GM23338 (cell line): ENCODE measurements at regions not wholly inside any gene's neighbourhood (a gene's known extent, or its start where the extent isn't known, plus 50 kb on each side); places are given as distances from the start of the nearest gene placed in this dataset.
"Not testable (repeated sequence)": the region's sequence is repeated elsewhere in the genome, so short reads cannot be mapped to it uniquely, and the experiment has no call there.

Source experiments
- ATAC-seq: fragments of 200-7000 bp; cut with Tn5 transposase; 3 replicates; pipeline ENCODE4 v1.9.1; 2020
- DNase-seq: peaks from one replicate; pipeline ENCODE4 v3.0.0-alpha.2; 2015; ENCODE audit warnings: low spot score
- H2AFZ ChIP-seq: fragments of 200-600 bp; sonication (generic); 2 replicates; pipeline ENCODE4 v1.8.0; 2016; ENCODE audit warnings: antibody characterized with exemption, mild to moderate bottlenecking, moderate library complexity
- H3F3A ChIP-seq: fragments of 200-600 bp; sonication (generic); replicated peaks from 2 replicates; pipeline ENCODE4 v1.8.0; 2017; ENCODE audit warnings: antibody characterized with exemption, mixed run types, low read depth
- H3K27ac ChIP-seq: fragments of 200-600 bp; sonication (generic); 2 replicates; pipeline ENCODE4 v1.6.1; 2016; ENCODE audit warnings: low read depth
- H3K27me3 ChIP-seq: fragments of 200-600 bp; sonication (generic); 2 replicates; pipeline ENCODE4 v1.8.0; 2016; ENCODE audit warnings: mild to moderate bottlenecking, mixed run types, moderate library complexity; ENCODE audit not compliant: insufficient read depth
- H3K36me3 ChIP-seq: fragments of 200-600 bp; sonication (generic); 2 replicates; pipeline ENCODE4 v1.8.0; 2016; ENCODE audit warnings: mild to moderate bottlenecking; ENCODE audit not compliant: insufficient read depth
- H3K4me1 ChIP-seq: fragments of 200-600 bp; sonication (generic); 2 replicates; pipeline ENCODE4 v1.8.0; 2016; ENCODE audit warnings: mild to moderate bottlenecking, moderate library complexity; ENCODE audit not compliant: insufficient read depth
- H3K4me2 ChIP-seq: fragments of 200-600 bp; sonication (generic); 2 replicates; pipeline ENCODE4 v1.7.1; 2017; ENCODE audit warnings: mixed run types
- H3K4me3 ChIP-seq: fragments of 200-600 bp; sonication (generic); 2 replicates; pipeline ENCODE4 v1.6.1; 2016; ENCODE audit warnings: mixed run types
- H3K79me2 ChIP-seq: fragments of 200-600 bp; sonication (generic); replicated peaks from 2 replicates; pipeline ENCODE4 v1.8.0; 2017; ENCODE audit warnings: mild to moderate bottlenecking; ENCODE audit not compliant: insufficient read depth
- H3K9me2 ChIP-seq: fragments of 200-600 bp; sonication (generic); 2 replicates; pipeline ENCODE4 v1.8.0; 2017; ENCODE audit not compliant: insufficient read depth
- H4K20me1 ChIP-seq: fragments of 200-600 bp; sonication (generic); replicated peaks from 2 replicates; pipeline ENCODE4 v1.8.0; 2017; ENCODE audit warnings: mild to moderate bottlenecking; ENCODE audit not compliant: insufficient read depth
- H3K27ac Mint-ChIP-seq: 2 replicates; pipeline ENCODE4 v1.8.0; 2020; ENCODE audit warnings: inconsistent platforms, mild to moderate bottlenecking, moderate library complexity, mixed read lengths
- H3K27me3 Mint-ChIP-seq: 3 replicates; pipeline ENCODE4 v1.8.0; 2022; ENCODE audit warnings: low read depth, mild to moderate bottlenecking, moderate library complexity, mixed read lengths, inconsistent platforms; ENCODE audit not compliant: insufficient read depth, poor library complexity
- H3K36me3 Mint-ChIP-seq: 3 replicates; pipeline ENCODE4 v1.8.0; 2021; ENCODE audit warnings: low read depth, mild to moderate bottlenecking, inconsistent platforms, moderate library complexity, mixed read lengths
- H3K4me1 Mint-ChIP-seq: 3 replicates; pipeline ENCODE4 v1.8.0; 2020; ENCODE audit warnings: mild to moderate bottlenecking, inconsistent platforms, mixed read lengths
- H3K4me3 Mint-ChIP-seq: 3 replicates; pipeline ENCODE4 v1.8.0; 2021; ENCODE audit warnings: moderate library complexity, mild to moderate bottlenecking, inconsistent platforms, mixed read lengths
- H3K9me3 Mint-ChIP-seq: 3 replicates; pipeline ENCODE4 v1.8.0; 2020; ENCODE audit warnings: moderate library complexity, mild to moderate bottlenecking, inconsistent platforms, mixed read lengths
- CREB1 ChIP-seq: fragments of 250-450 bp; sonication (Bioruptor Pico); IDR thresholded peaks from 2 replicates; pipeline ENCODE4 v1.5.0; 2020; ENCODE audit warnings: low read depth, mild to moderate bottlenecking, moderate library complexity
- EZH2 ChIP-seq: fragments of 200-600 bp; sonication (generic); IDR thresholded peaks from one replicate; pipeline ENCODE4 v1.8.0; 2017; ENCODE audit warnings: antibody characterized with exemption, mild to moderate bottlenecking, low read depth; ENCODE audit not compliant: unreplicated experiment
- JUNB ChIP-seq: IDR thresholded peaks from one replicate; pipeline ENCODE4 v1.6.1; 2016; ENCODE audit warnings: antibody characterized with exemption; ENCODE audit not compliant: unreplicated experiment
- NANOG ChIP-seq: IDR thresholded peaks from 2 replicates; pipeline ENCODE4 v1.6.1; 2016; ENCODE audit warnings: antibody characterized with exemption, borderline replicate concordance
- POLR2AphosphoS5 ChIP-seq: IDR thresholded peaks from 2 replicates; pipeline ENCODE4 v1.6.1; 2016; ENCODE audit warnings: antibody characterized with exemption, low read depth
- STAT1 ChIP-seq: IDR thresholded peaks from one replicate; pipeline ENCODE4 v1.6.1; 2016; ENCODE audit warnings: antibody characterized with exemption; ENCODE audit not compliant: unreplicated experiment
- ZNF114 ChIP-seq: fragments of 250-450 bp; sonication (Bioruptor Pico); IDR thresholded peaks from 2 replicates; pipeline ENCODE4 v1.5.0; 2020; ENCODE audit warnings: mild to moderate bottlenecking, moderate library complexity
- ZNF331 ChIP-seq: fragments of 250-450 bp; sonication (Bioruptor Pico); IDR thresholded peaks from 2 replicates; pipeline ENCODE4 v1.5.0; 2020; ENCODE audit warnings: low read depth, mild to moderate bottlenecking, moderate library complexity
- TF ChIP-seq, protein P1 (sequence below): IDR thresholded peaks from one replicate; pipeline ENCODE4 v1.6.1; 2018; ENCODE audit warnings: antibody characterized with exemption; ENCODE audit not compliant: unreplicated experiment
- TF ChIP-seq, protein P2 (sequence below), 2 experiments: fragments of 200-600 bp in 1 of 2; sonication (generic) in 1 of 2; conservative IDR thresholded peaks; 2 replicates each; pipeline versions ENCODE4 v1.5.1 to v1.6.1; 2016 to 2017; ENCODE audit warnings: antibody characterized with exemption in 2 of 2, low read depth in 2 of 2, mild to moderate bottlenecking in 2 of 2, moderate library complexity in 1 of 2

DNA sequence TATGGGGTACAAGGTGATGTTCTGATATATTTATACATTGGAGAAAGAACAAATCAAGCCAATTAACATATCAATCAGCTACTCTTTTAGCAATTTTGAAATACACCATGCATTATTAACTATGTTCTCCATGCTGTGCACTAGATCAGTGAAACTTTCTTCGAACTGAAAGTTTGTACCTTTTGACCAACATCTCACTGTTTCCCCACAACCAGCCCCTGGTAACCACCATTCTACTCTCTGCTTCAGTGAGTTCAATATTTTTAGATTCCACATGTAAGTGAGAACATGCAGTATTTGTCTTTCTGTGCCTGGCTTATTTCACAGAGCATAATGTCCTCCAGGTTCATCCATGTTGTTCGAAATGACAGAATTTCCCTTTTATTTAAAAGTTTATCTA is 246.1 kb upstream of the VCX start:
- Histone ChIP-seq H3K4me3 (no peak overlapping the region), H4K20me1 (no peaks in the 10 kb centered on the region), H3K4me1 (no peaks in the 10 kb centered on the region), H3K36me3 (no peaks in the 10 kb centered on the region), H3K79me2 (no peaks in the 10 kb centered on the region; the same call in 1 of the 2 replicates), H3K9me2 (no peaks in the 10 kb centered on the region), H3K27me3 (no peaks in the 10 kb centered on the region), H2AFZ (no peak overlapping the region), H3K27ac (no peak overlapping the region), H3K4me2 (no peak overlapping the region), H3F3A (no peaks in the 10 kb centered on the region)
- Mint-ChIP-seq H3K4me3 (no peak overlapping the region), H3K9me3 (peaks cover 10% of the 10 kb centered on the region; the same call in 2 of the 3 replicates), H3K27me3 (peaks cover 5% of the 10 kb centered on the region), H3K36me3 (peaks cover 7% of the 10 kb centered on the region; the same call in 2 of the 3 replicates), H3K4me1 (peaks cover 4% of the 10 kb centered on the region; the same call in 1 of the 3 replicates), H3K27ac (no peak overlapping the region)
- no peak for DNase-seq
- TF ChIP-seq, protein P1, sequence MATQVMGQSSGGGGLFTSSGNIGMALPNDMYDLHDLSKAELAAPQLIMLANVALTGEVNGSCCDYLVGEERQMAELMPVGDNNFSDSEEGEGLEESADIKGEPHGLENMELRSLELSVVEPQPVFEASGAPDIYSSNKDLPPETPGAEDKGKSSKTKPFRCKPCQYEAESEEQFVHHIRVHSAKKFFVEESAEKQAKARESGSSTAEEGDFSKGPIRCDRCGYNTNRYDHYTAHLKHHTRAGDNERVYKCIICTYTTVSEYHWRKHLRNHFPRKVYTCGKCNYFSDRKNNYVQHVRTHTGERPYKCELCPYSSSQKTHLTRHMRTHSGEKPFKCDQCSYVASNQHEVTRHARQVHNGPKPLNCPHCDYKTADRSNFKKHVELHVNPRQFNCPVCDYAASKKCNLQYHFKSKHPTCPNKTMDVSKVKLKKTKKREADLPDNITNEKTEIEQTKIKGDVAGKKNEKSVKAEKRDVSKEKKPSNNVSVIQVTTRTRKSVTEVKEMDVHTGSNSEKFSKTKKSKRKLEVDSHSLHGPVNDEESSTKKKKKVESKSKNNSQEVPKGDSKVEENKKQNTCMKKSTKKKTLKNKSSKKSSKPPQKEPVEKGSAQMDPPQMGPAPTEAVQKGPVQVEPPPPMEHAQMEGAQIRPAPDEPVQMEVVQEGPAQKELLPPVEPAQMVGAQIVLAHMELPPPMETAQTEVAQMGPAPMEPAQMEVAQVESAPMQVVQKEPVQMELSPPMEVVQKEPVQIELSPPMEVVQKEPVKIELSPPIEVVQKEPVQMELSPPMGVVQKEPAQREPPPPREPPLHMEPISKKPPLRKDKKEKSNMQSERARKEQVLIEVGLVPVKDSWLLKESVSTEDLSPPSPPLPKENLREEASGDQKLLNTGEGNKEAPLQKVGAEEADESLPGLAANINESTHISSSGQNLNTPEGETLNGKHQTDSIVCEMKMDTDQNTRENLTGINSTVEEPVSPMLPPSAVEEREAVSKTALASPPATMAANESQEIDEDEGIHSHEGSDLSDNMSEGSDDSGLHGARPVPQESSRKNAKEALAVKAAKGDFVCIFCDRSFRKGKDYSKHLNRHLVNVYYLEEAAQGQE = no peak
- TF ChIP-seq NANOG = no peak
- TF ChIP-seq, protein P2, sequence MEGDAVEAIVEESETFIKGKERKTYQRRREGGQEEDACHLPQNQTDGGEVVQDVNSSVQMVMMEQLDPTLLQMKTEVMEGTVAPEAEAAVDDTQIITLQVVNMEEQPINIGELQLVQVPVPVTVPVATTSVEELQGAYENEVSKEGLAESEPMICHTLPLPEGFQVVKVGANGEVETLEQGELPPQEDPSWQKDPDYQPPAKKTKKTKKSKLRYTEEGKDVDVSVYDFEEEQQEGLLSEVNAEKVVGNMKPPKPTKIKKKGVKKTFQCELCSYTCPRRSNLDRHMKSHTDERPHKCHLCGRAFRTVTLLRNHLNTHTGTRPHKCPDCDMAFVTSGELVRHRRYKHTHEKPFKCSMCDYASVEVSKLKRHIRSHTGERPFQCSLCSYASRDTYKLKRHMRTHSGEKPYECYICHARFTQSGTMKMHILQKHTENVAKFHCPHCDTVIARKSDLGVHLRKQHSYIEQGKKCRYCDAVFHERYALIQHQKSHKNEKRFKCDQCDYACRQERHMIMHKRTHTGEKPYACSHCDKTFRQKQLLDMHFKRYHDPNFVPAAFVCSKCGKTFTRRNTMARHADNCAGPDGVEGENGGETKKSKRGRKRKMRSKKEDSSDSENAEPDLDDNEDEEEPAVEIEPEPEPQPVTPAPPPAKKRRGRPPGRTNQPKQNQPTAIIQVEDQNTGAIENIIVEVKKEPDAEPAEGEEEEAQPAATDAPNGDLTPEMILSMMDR (conservative IDR thresholded peaks at IDR 0.05; ENCODE audit: low read depth in 2 of 2) = no peak
- no peak for TF ChIP-seq STAT1
- no peak for TF ChIP-seq ZNF114 (CRISPR knock-in tag)
- no peak for TF ChIP-seq EZH2
- no peak for TF ChIP-seq JUNB
- TF ChIP-seq POLR2AphosphoS5 = no peak
- no peak for TF ChIP-seq CREB1 (CRISPR knock-in tag)
- TF ChIP-seq ZNF331 (CRISPR knock-in tag) = no peak
- ATAC-seq = no peak

DNA sequence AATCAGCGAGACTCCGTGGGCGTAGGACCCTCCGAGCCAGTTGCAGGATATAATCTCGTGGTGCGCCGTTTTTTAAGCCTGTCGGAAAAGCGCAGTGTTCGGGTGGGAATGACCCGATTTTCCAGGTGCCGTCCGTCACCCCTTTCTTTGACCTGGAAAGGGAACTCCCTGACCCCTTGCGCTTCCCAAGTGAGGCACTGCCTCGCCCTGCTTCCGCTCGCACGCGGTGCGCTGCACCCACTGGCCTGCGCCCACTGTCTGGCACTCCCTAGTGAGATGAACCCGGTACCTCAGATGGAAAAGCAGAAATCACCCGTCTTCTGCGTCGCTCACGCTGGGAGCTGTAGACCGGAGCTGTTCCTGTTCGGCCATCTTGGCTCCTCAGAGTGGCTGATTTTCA is 249.6 kb upstream of the VCX start:
- not testable (repeated sequence) for H3K4me1 Mint-ChIP-seq, H3K27ac Mint-ChIP-seq, H3K9me3 Mint-ChIP-seq, H3K27me3 ChIP-seq, H3F3A ChIP-seq, H3K79me2 ChIP-seq, H3K27ac ChIP-seq, H3K36me3 Mint-ChIP-seq, ATAC-seq, H2AFZ ChIP-seq, DNase-seq, H3K9me2 ChIP-seq, H4K20me1 ChIP-seq, H3K36me3 ChIP-seq, H3K27me3 Mint-ChIP-seq, H3K4me1 ChIP-seq
- Histone ChIP-seq H3K4me2 (peak overlapping the region; percentile 45; the same call in 1 of the 2 replicates), H3K4me3 (peak overlapping the region; percentile 32; the same call in 1 of the 2 replicates)
- H3K4me3 Mint-ChIP-seq = peak overlapping the region; percentile 55
